NCI-H510A treated with DMSO at 0.1 percent for 48 hours (cell line): ENCODE measurements at regions not wholly inside any gene's neighbourhood (a gene's known extent, or its start where the extent isn't known, plus 50 kb on each side); places are given as distances from the start of the nearest gene placed in this dataset.

Source experiments
- DNase-seq: peaks from one replicate; lab custom pipeline; 2025; lab: John Stamatoyannopoulos, UW

- DNase-seq: peak; percentile 4
These were observed 933.5 kb downstream of the VRK1 start for GRCh38 chr14:97730706-97731105.

GRCh38 chr14:97731800-97732199 is 934.6 kb downstream of the VRK1 start:
- no peak for DNase-seq

- DNase-seq: no peak
These were observed 950.1 kb downstream of the VRK1 start for GRCh38 chr14:97747316-97747715.

DNA sequence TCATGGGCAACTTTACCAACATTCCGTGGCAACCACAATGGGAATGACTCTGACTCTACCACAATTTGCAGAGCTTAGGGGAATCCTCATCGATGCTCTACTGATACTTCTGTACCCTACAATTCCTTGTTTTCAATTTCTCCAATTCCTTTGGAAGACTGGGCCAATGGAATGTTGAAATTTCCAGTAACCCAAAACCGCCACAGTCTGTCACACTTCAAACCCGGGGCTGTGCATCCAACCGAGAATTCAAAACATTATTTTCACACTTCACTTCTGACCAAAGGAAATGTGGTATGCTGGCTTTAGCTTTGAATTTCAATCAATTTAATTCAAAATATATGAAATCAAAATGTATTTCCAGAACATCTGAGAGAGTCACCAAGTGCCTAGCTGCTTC is 951.4 kb downstream of the VRK1 start:
- no peak for DNase-seq

DNA sequence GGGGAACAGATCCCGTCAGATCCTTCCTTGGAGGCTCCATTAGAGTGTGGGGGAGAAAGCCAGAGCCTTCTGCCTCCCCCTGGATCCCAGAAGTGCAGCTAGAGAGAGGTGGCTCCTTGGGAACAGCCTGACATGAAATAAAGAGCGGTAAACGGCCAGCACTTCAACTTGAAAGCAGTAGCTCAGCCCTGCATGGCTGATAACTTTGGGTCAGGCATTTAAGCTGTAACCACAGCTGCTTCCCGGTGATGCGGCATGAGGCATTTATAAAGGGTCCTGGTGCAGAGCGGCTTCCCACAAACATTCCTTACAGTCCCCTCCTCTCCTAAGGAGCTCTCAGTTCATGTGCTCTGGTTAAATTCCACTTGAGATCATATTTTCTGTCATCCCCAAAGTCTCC is 960.3 kb downstream of the VRK1 start:
- no peak for DNase-seq

DNA sequence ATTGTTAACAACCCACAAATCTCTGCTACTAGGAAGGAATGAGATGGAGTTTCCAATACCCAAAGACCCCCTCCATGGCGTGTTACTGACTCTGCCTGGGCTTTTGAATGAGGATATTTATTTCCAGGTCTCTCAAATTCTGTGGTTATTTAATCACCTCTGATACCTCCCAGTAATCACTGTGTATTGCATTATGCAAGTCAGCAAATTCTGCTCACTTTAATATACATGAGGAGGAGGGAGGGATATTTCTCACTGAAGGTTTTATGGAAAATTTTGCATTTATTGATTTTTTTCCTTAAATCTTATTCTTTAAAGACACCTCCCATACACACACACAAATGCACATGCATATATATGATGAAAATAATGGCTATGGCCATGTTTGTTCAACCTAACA is 962.9 kb downstream of the VRK1 start:
- DNase-seq: no peak

DNA sequence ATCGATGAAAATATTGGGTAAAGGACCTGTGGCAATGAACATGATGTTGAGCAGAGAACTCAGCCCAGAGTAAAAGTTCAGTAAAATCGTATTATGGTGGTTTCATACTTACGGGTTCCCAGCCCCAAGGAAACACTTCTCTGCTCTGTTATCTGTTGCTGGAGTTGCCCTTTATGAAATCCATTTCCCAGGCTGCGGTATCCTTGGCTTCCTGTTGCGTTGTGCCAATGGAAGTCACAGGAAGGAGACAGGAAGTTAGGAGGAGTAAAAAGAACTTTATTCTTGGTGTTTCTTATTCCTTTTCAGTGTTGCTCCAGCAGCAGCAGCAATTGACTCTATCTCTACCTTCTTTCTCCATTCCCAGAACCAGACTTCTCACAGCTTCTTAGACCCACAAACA is 965.2 kb downstream of the VRK1 start:
- no peak for DNase-seq

DNA sequence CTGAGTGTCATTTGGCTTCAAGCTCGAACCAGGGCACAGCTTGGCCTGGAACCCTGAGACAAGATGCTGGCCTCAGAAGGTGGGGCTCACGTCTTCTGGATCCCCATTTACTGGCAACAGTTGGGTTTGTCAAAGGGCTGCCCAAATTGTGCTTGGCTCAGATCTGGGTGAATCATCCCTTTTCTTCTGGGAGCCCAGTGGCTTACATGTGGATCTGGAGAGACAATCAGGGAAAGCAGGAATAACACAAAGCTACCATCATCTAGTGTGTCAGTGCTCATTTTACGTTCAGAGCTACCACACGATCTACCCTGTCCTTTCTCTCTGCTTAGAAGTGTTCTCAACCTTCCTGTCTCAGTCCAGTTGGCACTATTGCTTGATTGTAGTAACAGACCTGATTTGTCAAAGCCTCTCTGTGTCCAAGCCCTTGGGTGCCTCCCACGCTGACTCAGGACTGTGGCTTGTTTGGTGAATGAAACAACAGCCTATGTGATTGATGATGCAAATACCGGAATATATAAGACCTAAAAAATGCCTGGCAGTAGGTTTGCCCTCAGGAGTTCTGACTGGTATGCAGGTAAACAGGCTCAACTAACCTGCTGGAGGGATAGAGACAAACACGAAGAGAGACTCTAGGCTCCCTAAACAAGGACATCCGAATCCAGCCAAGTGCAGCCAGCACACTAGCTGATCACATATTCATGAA is 974.3 kb downstream of the VRK1 start:
- DNase-seq: no peak

GRCh38 chr14:97773598-97773997 is 976.4 kb downstream of the VRK1 start:
- no peak for DNase-seq

- no peak for DNase-seq
These were observed 979.8 kb downstream of the VRK1 start for GRCh38 chr14:97776890-97777558.

GRCh38 chr14:97777622-97778355 is 980.6 kb downstream of the VRK1 start:
- DNase-seq: no peak

- DNase-seq: no peak
These were observed 982.0 kb downstream of the VRK1 start for GRCh38 chr14:97779140-97779539.

GRCh38 chr14:97780804-97781203 is 983.6 kb downstream of the VRK1 start:
- DNase-seq: no peak

DNA sequence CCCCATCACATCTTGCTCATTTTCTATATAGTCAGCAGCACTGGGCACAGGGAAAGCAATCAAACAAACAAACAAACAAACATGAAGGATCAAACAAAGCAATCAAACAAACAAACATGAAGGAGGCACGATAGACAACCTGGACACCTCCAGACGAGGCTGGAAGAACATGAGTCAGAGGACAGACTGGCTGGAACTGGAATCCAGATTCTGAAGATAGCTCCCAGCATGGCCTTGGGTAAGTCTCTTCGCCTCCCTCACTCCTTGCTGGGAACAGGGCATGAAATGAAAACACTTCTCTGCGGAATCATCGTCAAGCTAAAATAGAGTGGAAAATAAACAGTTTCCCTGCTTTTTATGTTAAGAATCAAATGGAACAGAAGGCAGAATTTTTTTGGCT is 984.8 kb downstream of the VRK1 start:
- DNase-seq: no peak

- DNase-seq: no peak
These were observed 985.8 kb downstream of the VRK1 start for GRCh38 chr14:97782871-97783414.

GRCh38 chr14:97785495-97785894 is 988.3 kb downstream of the VRK1 start:
- DNase-seq: no peak

DNA sequence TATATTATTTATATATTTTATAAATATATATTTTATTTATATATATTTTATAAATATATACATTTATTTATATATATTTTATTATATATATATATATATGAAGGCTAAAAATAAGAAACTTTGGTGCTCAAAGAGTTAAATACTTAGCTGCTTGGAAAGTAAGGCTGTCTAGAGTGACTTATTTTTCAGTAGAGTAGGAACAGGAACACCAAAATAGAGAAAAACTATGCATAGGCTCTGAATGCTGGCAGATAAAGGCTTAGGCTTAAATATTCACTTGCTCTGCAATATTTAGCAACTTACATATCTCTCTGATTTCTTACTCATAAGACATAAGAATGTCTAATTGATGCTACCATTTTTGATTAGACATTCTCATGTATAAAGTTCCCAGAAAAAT is 991.2 kb downstream of the VRK1 start:
- DNase-seq: no peak

GRCh38 chr14:97788846-97789526 is 991.8 kb downstream of the VRK1 start:
- DNase-seq: no peak

- DNase-seq: no peak
These were observed 993.9 kb downstream of the VRK1 start for GRCh38 chr14:97791072-97791471.

- DNase-seq: no peak
These were observed 994.7 kb downstream of the VRK1 start for GRCh38 chr14:97791906-97792305.

- no peak for DNase-seq
These were observed 999.3 kb downstream of the VRK1 start for GRCh38 chr14:97796511-97796910.

- DNase-seq: no peak
These were observed 1001.0 kb downstream of the VRK1 start for GRCh38 chr14:97798176-97798575.
